H9 (cell line): ENCODE measurements at regions not wholly inside any gene's neighbourhood (a gene's known extent, or its start where the extent isn't known, plus 50 kb on each side); places are given as distances from the start of the nearest gene placed in this dataset.

Experiments
- DNase-seq: peaks from one replicate; pipeline ENCODE4 v3.0.0-alpha.2; 2017
- H2AFZ ChIP-seq: one replicate; pipeline ENCODE4 v1.6.1; 2013; ENCODE audit warnings: mild to moderate bottlenecking, low read length, control low read depth, moderate library complexity
- H2AK5ac ChIP-seq: 2 replicates; pipeline ENCODE4 v1.6.1; 2013; ENCODE audit warnings: low read length, control low read depth, mixed read lengths; ENCODE audit not compliant: insufficient read length
- H2BK120ac ChIP-seq: one replicate; pipeline ENCODE4 v1.6.1; 2013; ENCODE audit warnings: low read depth, mild to moderate bottlenecking, low read length, control low read depth, inconsistent platforms; ENCODE audit not compliant: poor library complexity, severe bottlenecking
- H2BK12ac ChIP-seq: 2 replicates; pipeline ENCODE4 v1.6.1; 2013; ENCODE audit warnings: low read length, control low read depth, mixed read lengths, low read depth; ENCODE audit not compliant: insufficient read length
- H2BK15ac ChIP-seq: 2 replicates; pipeline ENCODE4 v1.6.1; 2013; ENCODE audit warnings: low read depth, low read length, control low read depth
- H2BK20ac ChIP-seq: one replicate; pipeline ENCODE4 v1.6.1; 2013; ENCODE audit warnings: low read depth, mild to moderate bottlenecking, low read length, control low read depth, inconsistent platforms; ENCODE audit not compliant: poor library complexity, severe bottlenecking
- H2BK5ac ChIP-seq: 2 replicates; pipeline ENCODE4 v1.6.1; 2013; ENCODE audit warnings: low read length, control low read depth, mixed read lengths; ENCODE audit not compliant: insufficient read length
- H3K14ac ChIP-seq: 2 replicates; pipeline ENCODE4 v1.6.1; 2013; ENCODE audit warnings: low read length, control low read depth; ENCODE audit not compliant: insufficient read depth
- H3K18ac ChIP-seq: 2 replicates; pipeline ENCODE4 v1.6.1; 2013; ENCODE audit warnings: low read depth, mild to moderate bottlenecking, mixed read lengths, low read length, control low read depth; ENCODE audit not compliant: insufficient read length
- H3K23ac ChIP-seq: 2 replicates; pipeline ENCODE4 v1.6.1; 2013; ENCODE audit warnings: low read length, control low read depth, mixed read lengths, low read depth; ENCODE audit not compliant: insufficient read length
- H3K23me2 ChIP-seq: 2 replicates; pipeline ENCODE4 v1.6.1; 2013; ENCODE audit warnings: low read depth, mild to moderate bottlenecking, mixed read lengths, low read length, control low read depth; ENCODE audit not compliant: insufficient read length, poor library complexity, severe bottlenecking
- H3K27ac ChIP-seq: 2 replicates; pipeline ENCODE4 v1.5.1; 2013; ENCODE audit warnings: low read length, control low read depth, mixed read lengths, low read depth; ENCODE audit not compliant: insufficient read length
- H3K27me3 ChIP-seq: 2 replicates; pipeline ENCODE4 v1.6.1; 2013; ENCODE audit warnings: low read length, control low read depth, inconsistent platforms; ENCODE audit not compliant: insufficient read depth
- H3K4ac ChIP-seq: 2 replicates; pipeline ENCODE4 v1.6.1; 2013; ENCODE audit warnings: low read depth, mild to moderate bottlenecking, control low read depth, inconsistent platforms, low read length, moderate library complexity
- H3K4me1 ChIP-seq: 2 replicates; pipeline ENCODE4 v1.6.1; 2013; ENCODE audit warnings: low read length, control low read depth, inconsistent platforms; ENCODE audit not compliant: insufficient read depth
- H3K4me2 ChIP-seq: 2 replicates; pipeline ENCODE4 v1.6.1; 2013; ENCODE audit warnings: low read length, control low read depth, mixed read lengths; ENCODE audit not compliant: insufficient read length, insufficient read depth
- H3K56ac ChIP-seq: 2 replicates; pipeline ENCODE4 v1.6.1; 2013; ENCODE audit warnings: low read depth, mild to moderate bottlenecking, mixed read lengths, low read length, control low read depth; ENCODE audit not compliant: insufficient read length
- H3K79me1 ChIP-seq: 2 replicates; pipeline ENCODE4 v1.6.1; 2013; ENCODE audit warnings: low read depth, mild to moderate bottlenecking, moderate library complexity, low read length, control low read depth, inconsistent platforms; ENCODE audit not compliant: insufficient read depth, poor library complexity, severe bottlenecking
- H3K79me2 ChIP-seq: 2 replicates; pipeline ENCODE4 v1.6.1; 2013; ENCODE audit warnings: low read length, control low read depth, inconsistent platforms; ENCODE audit not compliant: insufficient read depth
- H3K9ac ChIP-seq: 2 replicates; pipeline ENCODE4 v1.6.1; 2013; ENCODE audit warnings: low read length, control low read depth, mixed read lengths; ENCODE audit not compliant: insufficient read length; ENCODE audit errors: extremely low read depth
- H3K9me3 ChIP-seq: one replicate; pipeline ENCODE4 v1.6.1; 2013; ENCODE audit warnings: low read depth, low read length, inconsistent platforms; ENCODE audit not compliant: control insufficient read depth
- H3T11ph ChIP-seq: one replicate; pipeline ENCODE4 v1.6.1; 2013; ENCODE audit warnings: mild to moderate bottlenecking, low read length, control low read depth, inconsistent platforms
- H4K20me1 ChIP-seq: one replicate; pipeline ENCODE4 v1.6.1; 2013; ENCODE audit not compliant: control insufficient read depth, insufficient read length, insufficient read depth
- H4K5ac ChIP-seq: 2 replicates; pipeline ENCODE4 v1.6.1; 2013; ENCODE audit warnings: low read depth, mild to moderate bottlenecking, mixed read lengths, low read length, control low read depth; ENCODE audit not compliant: insufficient read length
- H4K8ac ChIP-seq: replicated peaks from 2 replicates; pipeline ENCODE4 v1.6.1; 2013; ENCODE audit warnings: low read length, control low read depth, mixed read lengths, low read depth; ENCODE audit not compliant: insufficient read length
- H4K91ac ChIP-seq: 2 replicates; pipeline ENCODE4 v1.6.1; 2013; ENCODE audit warnings: low read depth, mild to moderate bottlenecking, moderate library complexity, mixed read lengths, low read length, control low read depth; ENCODE audit not compliant: insufficient read length
- H3K27ac Mint-ChIP-seq, 3 experiments: 2 replicates in 2 of 3; 3 replicates in 1 of 3; pipeline ENCODE4 v1.8.0; 2020 to 2021; ENCODE audit warnings: mixed read lengths in 3 of 3, mild to moderate bottlenecking in 1 of 3, moderate library complexity in 1 of 3
- H3K27me3 Mint-ChIP-seq: 2 replicates; pipeline ENCODE4 v1.8.0; 2021; ENCODE audit warnings: low read depth, mild to moderate bottlenecking, moderate library complexity, mixed read lengths
- H3K36me3 Mint-ChIP-seq, 3 experiments: 2 replicates in 2 of 3; 3 replicates in 1 of 3; pipeline ENCODE4 v1.8.0; 2020 to 2021; ENCODE audit warnings: low read depth in 3 of 3, mixed read lengths in 3 of 3; ENCODE audit not compliant: insufficient read depth in 1 of 3
- H3K4me1 Mint-ChIP-seq, 2 experiments: 2 replicates each; pipeline ENCODE4 v1.8.0; 2020; ENCODE audit warnings: mixed read lengths in 2 of 2
- H3K4me3 Mint-ChIP-seq, 2 experiments: 2 replicates in 1 of 2; 3 replicates in 1 of 2; pipeline ENCODE4 v1.8.0; 2020 to 2021; ENCODE audit warnings: mild to moderate bottlenecking in 2 of 2, mixed read lengths in 2 of 2, moderate library complexity in 1 of 2
- H3K9me3 Mint-ChIP-seq, 2 experiments: 2 replicates in 1 of 2; 3 replicates in 1 of 2; pipeline ENCODE4 v1.8.0; 2020; ENCODE audit warnings: mild to moderate bottlenecking in 2 of 2, mixed read lengths in 2 of 2, moderate library complexity in 1 of 2
- CTCF ChIP-seq: fragments of 200-600 bp; sonication (generic); conservative IDR thresholded peaks from 3 replicates; pipeline ENCODE4 v1.8.0; 2021; ENCODE audit warnings: antibody characterized with exemption, mild to moderate bottlenecking
- WGBS: extraction: QIAGEN DNeasy Blood & Tissue Kit; methylation state at CpG from one replicate; pipeline ENCODE4 v1.1.7; 2013; ENCODE audit warnings: missing lambda C conversion rate, low lambda C conversion rate, mixed read lengths; ENCODE audit not compliant: insufficient read length; ENCODE audit errors: extremely low coverage; 5-methylcytosine and 5-hydroxymethylcytosine counted together

GRCh38 chrX:25158635-25159034 lies 142.9 kb upstream of the ARX start:
- no peak overlapping the region for H3T11ph ChIP-seq
- H3K9ac ChIP-seq, result no peak overlapping the region
- no peak overlapping the region for H3K4me3 Mint-ChIP-seq
- no peaks in the 10 kb centered on the region for H3K79me2 ChIP-seq
- H3K14ac ChIP-seq, result no peak overlapping the region
- H3K56ac ChIP-seq, result no peak overlapping the region
- H3K23me2 ChIP-seq, result no peaks in the 10 kb centered on the region
- no peaks in the 10 kb centered on the region for H3K36me3 Mint-ChIP-seq
- no peaks in the 10 kb centered on the region for H3K27me3 Mint-ChIP-seq
- H4K8ac ChIP-seq, result no peak overlapping the region
- H3K27ac Mint-ChIP-seq, result no peak overlapping the region
- TF ChIP-seq CTCF, result no peak
- no peak for DNase-seq
- H3K18ac ChIP-seq, result no peak overlapping the region
- no peak overlapping the region for H2BK20ac ChIP-seq
- H3K9me3 ChIP-seq, result no peaks in the 10 kb centered on the region
- H3K4ac ChIP-seq, result no peak overlapping the region
- H4K5ac ChIP-seq, result no peak overlapping the region
- WGBS, result no CpG with 5 or more reads among the region's 2 CpGs
- no peak overlapping the region for H2BK15ac ChIP-seq
- no peak overlapping the region for H3K23ac ChIP-seq
- no peak overlapping the region for H3K27ac ChIP-seq
- H2BK120ac ChIP-seq, result no peak overlapping the region
- H3K4me1 Mint-ChIP-seq, result peaks cover 3 to 4% of the 10 kb centered on the region in 2 experiments; a peak in 3 of 4 replicates
- H2AFZ ChIP-seq, result no peak overlapping the region
- no peaks in the 10 kb centered on the region for H3K4me1 ChIP-seq
- H2BK5ac ChIP-seq, result no peak overlapping the region
- H4K91ac ChIP-seq, result no peak overlapping the region
- no peaks in the 10 kb centered on the region for H3K79me1 ChIP-seq
- no peak overlapping the region for H2AK5ac ChIP-seq
- no peak overlapping the region for H2BK12ac ChIP-seq
- H3K9me3 Mint-ChIP-seq, result no peaks in the 10 kb centered on the region
- H3K27me3 ChIP-seq, result no peaks in the 10 kb centered on the region
- H3K4me2 ChIP-seq, result no peak overlapping the region
- H4K20me1 ChIP-seq, result no peaks in the 10 kb centered on the region
